ENCODE measurements at regions not wholly inside any gene's neighbourhood (a gene's known extent, or its start where the extent isn't known, plus 50 kb on each side); places are given as distances from the start of the nearest gene placed in this dataset.
"Not testable (repeated sequence)": the region's sequence is repeated elsewhere in the genome, so short reads cannot be mapped to it uniquely, and the experiment has no call there.

DNA sequence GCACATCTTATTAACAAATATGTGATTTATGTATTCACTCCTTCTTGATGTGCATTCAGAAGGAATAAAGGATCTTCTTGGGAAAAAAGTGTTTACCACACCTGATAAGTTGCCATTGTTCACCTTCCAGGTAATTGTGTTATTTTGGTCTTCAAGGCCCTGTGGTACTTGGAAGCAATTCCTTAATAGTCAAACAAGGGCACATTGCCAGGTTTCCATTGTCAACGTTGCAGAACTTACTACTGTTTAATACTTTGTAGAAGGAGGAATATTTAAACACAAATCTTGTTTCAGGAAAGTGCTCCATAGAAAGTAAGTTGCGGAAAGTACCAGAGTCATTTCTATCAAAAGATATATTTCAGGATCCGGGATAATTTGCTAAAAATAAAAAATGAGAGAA lies 129.5 kb upstream of the SGK1 start:
- DNase-seq, result no peak

DNA sequence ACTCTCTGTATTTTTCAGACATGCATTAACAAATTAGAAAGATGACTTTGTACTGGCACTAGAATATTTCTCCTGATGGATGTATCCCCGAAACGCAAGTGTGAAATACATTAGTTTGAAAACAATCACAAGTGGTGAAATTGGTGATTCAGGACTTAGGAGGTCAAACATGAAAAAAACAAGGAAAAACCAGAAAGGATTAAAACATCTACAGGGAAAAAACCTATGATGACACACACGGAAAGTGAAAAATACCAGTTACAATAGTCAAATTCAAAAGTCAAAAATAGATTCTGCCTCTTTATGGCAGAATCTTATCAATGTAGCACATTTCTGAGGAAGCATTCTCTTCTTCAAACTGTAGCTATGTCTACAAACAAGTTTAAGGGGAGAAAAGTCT lies 129.0 kb upstream of the SGK1 start:
- no peak for DNase-seq

DNA sequence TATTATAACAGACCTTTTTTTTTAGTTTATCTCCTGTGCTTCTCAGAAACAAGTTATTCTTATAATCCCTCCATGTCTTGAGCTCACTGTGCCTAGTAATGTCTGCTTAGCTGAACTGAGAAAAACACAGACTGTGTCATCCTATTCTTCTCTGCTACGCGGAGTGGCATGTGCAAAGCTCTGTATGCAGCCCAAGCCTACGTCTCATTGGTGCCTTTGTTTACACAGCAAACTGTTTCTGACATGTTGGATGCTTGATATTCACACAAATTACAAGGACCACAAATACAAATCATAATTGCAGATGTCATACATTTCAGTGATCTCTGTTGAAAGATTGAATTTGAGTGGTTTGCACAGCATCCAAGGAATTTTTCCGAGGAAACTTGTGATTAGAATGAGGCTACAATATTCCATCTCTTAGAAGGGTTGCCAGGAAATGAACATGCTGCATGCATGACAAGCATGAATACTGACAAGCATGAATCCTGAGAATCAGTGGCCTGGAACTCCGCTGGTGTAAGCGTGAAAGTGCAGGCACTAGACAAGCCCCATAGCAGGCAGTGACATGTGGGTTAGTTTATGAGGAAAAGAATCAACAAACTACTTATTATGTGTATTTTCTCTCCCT lies 128.4 kb upstream of the SGK1 start:
- DNase-seq, result no peak

DNA sequence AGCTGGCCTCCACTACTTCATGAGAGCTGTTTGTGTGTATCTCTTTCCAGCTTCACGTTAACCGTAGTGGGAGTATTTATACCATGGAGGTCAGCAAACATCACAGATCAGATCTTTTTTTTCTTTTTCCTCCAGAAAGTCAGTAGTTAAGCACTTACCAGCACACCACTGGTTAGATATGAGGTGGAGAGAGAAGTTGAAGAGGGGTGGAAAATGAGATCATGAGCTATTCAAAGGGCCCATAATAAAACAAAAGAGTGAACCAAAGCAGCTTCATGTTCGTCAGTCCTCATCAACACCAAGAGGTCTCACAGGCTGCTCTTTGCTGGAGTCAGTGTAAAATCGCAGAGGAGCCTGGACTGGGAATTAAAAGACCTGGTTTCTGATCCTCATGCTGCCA lies 125.1 kb upstream of the SGK1 start:
- no peak for DNase-seq

DNA sequence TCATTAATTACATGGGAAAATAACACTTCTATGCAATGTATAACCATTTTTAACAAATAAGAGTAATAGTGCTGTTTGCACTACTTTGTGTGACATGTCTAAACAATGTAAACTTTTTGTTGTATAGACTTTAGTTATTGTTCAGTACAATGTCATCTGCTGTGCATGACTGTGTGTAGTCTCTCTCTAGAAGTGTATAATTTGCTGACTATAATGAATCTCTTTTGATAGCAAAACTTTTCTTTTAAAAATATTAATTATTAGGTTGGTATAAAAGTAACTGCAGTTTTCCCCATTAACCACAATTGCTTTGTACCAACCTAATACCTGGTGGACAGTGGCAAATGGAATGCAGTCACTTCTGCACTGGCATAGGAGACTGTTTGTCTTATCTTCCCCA lies 124.2 kb upstream of the SGK1 start:
- DNase-seq, result no peak

DNA sequence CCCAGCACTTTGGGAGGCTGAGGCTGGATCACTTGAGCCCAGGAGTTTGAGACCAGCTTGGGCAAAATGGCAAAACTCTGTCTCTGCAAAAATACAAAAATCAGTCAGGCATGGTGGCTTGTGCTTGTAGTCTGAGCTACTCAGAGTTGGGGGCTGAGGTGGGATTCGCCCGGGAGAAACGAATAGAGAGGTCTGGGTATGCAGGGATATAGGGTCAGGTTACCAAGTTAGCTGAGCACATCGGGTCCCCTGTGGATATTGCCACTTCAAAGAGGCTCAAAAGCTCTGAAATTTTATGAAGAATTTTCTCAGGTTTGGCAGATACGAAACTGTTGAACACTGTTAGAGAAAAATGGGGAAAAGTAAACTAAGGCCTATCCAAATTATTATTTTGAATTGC lies 120.9 kb upstream of the SGK1 start:
- no peak for DNase-seq

DNA sequence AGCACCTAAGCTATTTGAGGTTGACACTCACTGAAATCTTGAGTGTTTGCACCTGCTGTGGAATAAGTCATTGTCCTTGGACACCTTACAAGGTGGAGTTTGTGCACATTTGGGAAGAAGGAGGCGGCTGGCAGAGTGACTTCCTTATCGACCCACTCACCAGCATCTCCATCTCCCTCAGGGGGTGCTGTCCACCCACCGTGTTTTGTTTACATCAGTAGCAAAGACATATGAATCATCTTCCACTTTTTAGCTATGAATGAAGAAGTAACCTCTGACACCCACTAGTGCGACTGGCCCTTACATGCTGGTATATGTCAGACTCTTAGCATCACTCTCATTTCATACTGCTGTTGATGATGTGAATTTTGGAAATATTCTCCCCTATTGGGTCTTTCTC lies 119.5 kb upstream of the SGK1 start:
- DNase-seq, result peak; percentile 52

DNA sequence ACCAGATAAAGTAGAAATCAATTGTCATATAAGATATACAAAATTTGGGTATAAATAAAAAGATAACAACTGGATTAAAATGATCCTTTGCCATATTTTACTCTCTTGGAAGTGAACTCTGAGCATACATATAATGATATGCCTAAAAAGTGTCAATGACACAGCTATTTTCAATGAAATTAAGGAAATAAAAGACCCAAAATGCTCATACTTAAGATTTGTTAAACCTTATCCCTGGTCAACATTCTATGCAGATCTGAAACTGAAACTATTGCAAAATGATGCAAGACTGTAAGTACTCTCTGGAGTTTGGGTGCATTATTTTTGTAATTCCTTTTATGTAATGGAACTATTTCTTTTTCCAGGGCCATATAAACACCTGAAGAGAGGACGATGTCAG lies 119.0 kb upstream of the SGK1 start:
- DNase-seq, result no peak

DNA sequence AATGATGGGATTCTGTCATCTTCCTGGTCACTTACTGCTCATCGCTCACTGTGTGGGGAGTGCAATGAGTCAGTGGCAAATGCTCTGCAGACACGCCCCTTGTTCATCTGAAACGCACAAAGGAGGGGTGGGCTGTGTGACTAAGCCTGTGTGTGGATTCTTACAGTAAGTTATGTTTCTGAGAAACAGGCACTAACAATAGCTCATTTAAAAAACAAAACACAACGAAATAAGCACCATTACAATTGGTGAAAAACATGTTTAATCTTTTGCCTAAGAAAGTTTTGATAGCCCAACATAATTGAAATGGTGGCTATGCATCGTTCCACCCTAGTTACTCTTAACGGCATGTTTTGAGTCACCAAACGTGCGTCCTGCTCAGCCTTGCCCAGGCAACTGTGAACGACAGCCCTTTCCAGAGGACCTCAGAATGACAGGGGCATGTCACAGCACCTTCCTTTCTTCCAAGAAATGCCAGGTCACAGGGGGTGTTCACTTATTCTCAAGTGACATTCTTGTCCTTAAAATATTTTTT lies 118.4 kb upstream of the SGK1 start:
- DNase-seq, result peak; percentile 82

DNA sequence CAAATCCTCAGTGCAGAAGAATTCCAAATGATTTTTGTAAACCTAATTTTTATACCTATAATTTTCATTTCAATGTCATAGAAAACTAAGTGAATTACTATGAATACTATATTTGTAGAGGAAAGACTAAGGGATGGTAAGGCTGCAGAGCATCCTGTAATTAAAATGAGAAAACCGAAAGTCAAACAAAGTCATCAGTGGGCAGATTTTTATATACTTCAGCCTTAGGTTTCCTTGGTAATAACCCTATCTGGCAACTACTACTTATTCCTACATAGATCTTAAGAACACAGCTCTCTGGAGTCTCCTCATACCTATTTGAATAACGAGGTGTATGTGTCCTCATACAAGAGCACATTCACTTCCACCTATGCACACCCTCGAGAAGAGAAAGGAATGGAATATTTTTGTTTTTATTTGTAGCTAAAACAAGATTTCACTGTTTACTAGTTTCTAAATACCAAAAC lies 117.9 kb upstream of the SGK1 start:
- no peak for DNase-seq

DNA sequence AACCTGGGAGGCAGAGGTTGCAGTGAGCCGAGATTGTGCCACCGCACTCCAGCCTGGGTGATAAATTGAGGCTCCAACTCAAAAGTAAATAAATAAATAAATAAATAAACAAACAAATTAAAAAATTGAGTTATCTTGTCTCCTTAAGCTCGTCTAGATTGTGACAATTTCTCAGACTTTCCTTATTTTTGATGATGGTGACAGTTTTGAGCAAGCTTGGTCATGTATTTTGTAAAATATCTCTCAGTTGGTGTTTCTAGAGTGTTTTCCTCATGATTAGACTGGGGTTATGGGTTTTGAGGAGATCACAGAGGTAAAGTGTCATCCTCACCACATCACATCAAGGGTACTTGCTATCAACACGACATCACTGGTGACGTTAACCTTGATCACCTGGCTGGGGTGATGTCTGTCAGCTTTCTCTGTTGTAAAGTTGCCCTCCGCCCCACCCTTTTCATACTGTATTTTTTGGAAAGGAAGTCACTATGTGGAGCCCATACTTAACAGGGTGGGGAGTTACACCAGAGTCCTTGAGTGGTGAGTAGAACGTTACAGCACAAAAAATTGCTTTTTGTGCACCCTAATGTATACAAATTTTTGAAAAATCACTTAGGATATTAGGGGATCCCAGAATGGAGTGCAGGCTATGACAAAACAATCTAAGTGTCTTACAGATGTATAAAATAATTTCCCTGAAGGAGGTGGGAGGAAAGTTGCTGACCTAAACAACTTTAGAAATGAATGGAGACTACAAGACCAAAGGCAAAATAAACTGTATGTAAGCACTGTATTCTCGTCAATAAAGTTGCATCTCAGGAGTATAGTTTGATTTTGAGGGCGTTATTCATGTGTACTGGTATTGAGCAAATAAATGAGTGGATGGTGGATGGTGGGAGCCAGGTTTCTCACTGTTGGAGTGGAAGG lies 116.4 kb upstream of the SGK1 start:
- DNase-seq, result no peak

DNA sequence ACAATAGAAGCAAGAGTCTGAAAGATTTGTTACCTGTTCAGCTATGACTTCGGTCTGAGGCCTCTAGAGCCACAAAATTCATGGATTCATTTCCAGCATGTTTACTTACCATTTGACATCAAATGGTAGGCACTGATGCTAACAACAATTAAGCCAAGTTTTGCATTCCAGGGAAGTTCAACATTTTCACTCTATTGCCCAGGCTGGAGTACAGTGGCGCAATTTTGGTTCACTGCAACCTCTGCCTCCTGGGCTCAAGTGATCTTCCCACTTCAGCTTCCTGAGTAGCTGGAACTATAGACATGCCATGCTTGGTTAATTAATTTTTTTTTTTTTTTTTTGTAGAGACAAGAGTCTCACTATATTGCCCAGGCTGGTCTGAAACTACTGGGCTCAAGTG lies 114.1 kb upstream of the SGK1 start:
- no peak for DNase-seq

DNA sequence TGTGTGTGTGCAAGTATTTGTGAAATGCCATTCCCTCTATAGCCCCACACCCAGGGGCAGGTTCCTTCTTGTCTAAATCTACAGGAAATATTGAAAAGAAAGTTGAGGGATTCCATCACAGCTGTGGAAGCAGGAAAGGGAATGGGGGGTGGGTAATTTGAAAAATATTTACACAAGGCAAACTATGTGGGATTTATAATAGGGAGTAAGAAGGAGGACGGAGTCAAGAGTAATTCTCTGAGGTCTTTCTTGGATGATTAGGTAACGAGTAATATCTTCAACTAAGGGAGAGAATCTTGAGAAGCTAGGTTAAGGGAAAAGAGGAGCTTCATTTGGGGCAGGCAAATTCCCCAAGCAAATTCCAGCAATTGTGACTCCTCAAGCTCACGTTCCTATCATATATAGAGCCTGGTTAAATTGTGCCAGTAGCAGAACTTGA lies 113.5 kb upstream of the SGK1 start:
- DNase-seq, result no peak

DNA sequence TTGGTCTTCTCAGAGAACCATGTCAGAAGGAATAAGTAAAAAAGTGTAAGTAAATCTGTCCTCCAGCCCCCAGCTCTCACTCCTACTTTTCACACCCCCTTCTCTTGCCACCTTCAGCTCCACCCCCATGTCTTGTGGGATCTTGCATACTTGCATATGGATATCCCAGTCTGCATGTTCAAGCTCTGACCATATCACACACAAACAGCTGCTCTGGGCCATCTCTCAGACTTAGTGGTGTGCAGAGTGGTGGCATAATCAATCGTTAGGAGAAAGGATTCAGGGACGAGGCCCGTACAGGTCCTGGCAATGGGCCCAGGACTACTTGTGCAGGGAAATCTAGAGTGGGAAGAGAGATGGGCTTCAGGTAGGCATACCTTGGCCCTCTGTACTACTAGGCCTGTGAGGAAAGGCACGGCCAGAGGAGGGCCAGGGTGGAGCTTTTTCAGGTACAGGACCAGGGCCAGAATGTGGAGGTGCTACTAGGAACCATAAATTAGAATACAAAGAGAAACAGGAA lies 112.0 kb upstream of the SGK1 start:
- no peak for DNase-seq

DNA sequence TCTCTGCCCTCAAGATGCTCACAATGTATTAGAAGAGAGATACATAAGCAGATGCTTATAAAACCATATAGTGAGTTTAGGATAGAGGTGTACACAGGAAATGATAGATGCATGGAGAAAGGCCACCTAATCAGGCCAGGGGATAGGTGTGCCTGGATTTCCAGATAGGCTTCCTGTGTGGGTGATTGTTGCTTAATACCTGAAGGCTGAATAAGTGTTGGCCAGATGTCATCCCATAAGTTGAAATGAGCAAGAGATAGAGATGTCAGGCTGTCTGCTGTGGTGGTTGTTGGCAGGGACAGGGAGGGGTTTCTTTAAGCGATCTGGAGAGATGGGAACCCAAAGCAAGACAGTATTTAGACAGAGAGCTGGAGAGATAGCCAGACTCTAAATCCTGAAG lies 109.8 kb upstream of the SGK1 start:
- DNase-seq, result no peak

DNA sequence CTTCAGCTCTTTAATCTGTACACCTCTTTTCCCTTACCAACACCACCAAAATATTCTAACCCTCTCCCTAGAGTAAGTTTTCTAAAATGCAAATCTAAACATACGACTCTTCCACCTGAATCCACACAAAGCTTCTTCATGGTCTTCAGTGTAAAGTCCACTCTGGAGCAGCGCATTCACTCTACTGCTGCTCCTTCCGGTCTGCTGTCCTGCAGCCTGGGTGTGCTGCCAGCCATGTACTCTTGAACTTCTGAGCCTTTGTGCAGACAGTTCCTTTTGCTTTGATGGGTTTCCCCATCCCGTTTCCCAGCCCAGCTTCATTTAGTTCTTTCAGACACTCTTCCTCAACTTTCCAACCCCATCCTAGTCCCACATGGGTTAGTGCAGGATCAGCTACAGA lies 108.7 kb upstream of the SGK1 start:
- DNase-seq, result no peak

DNA sequence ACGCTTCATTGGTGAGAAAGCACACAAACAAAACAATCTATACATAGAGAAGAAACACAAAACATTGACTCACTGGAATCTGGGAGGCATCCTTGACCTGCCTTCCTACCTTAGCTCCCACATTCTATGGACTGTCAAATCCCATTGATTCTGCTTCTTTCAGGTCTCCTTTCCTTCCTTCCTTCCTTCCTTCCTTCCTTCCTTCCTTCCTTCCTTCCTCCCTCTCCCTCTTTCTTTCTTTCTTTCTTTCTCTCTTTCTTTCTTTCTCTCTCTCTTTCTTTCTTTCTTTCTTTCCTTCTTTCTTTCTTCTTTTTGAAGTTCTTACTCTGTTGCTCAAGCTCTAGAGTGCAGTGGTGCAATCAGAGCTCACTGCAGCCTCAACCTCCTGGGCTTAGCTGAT lies 108.0 kb upstream of the SGK1 start:
- DNase-seq, result not testable (repeated sequence)

DNA sequence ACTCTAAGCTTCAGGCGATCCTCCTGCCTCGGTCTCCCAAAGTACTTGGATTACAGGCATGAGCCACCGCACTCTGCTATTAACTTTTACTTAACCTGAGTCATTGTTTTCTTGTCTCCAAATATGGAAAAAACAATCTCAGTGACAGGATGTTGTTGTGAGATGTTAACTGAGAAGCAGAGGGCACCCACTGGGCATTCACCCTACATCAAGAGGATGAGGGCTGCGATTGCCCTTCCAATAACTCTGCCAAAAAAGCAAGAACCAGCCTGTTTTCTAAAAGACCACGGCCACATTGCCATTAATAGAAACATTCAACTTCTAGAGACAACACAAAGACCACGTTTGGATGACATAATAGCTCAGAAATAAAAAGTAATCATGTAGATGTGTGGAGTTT lies 107.6 kb upstream of the SGK1 start:
- no peak for DNase-seq

DNA sequence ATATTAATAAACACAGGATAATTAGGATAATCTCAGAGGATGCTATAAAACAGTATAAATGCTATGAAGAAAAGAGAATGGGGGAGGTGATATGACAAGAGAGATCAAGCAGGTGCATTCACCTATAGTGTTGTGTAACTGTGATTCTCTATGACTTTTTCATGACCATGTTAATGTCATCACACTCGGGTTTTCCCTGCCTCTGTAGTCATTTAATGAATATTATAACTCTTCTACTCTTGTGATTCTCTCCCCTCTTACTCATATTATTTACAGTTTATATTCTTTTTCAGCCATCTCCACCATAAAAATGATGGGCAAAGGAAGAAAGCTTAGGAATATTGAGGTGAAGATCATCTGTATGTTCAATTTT lies 106.9 kb upstream of the SGK1 start:
- DNase-seq, result no peak

DNA sequence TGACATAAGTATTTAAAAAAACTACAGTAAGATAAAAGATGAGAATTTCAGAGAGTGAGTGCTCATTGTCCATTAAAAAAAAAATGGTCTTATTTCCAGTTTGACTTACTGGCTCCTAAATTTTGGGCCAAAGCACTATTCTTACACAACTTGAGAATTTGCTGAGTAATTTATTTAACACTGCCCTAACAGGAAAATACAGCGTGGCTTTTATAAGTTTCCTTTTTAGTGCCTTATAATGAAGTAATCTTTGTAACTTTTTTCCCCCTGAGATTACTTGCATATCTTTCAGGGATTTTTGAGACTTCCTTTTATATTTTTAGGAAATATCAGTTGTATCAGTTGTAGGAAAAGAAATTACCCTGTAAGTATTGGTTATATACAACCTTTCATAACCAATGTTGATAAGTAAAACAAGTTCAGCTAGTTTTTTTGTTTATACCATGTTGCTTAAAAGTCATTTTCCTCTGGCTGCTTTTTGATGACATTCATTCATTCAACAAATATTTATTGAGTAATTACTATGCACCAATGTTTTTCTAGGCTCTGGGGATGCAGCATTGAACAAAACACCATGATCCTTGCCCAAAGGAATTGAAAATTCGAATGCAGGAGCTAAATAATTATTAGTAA lies 106.4 kb upstream of the SGK1 start:
- no peak for DNase-seq

DNA sequence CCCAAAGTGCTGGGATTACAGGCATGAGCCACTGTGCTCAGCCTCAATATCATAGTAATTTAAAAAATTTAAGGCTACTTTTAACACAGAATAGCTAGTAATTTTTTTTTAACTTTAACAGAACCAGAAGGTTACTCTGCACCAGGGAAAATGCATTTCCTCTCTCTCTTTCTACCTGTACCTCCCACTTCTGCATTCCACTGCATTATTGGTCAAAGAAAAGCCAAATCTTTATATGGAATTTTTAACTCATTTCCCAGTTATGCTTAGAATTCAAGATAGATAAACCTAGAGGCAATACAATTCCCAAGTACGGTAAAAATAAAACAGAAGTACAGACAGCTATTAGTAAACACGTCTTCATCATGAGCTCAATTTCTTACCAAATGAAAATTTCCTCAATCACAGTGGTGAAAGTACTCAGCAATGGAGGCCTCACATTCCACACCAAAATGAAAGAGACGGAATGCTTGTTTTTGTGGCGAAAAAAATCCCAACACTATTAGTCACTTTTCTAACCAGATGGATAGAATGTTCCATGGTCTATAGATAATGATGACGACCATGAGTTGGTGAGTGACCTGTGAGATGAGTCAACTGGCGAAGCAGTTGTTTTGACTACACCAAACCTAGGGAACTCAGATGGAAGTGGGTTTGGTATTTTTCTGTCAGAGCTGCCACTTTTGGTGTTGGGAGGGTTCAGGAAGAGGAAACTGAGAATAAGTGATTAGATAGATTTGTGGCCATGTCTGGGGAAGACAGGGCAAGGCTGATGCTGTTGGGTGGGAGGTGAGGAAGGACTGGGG lies 104.7 kb upstream of the SGK1 start:
- DNase-seq, result no peak

DNA sequence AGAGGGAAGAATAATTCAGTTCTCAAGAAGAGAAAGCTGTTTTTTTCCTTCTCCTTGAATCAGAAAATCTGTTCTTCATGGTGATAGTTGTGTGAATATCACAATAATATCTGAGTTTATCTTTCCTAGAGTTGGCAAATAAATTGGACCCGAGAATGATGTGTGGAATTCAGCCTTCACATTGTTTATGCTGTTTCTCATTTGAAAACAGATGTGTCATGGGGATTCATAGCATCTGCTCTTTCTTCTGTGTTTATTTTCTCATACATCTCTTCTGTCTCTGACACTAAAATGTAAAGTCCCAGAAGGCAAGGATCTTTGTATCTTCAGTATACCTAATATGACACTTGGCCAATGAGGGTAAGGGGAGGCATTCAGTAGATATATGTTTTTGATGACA lies 103.6 kb upstream of the SGK1 start:
- no peak for DNase-seq
